Astrocyte of the spinal cord (primary cell): ENCODE measurements at regions not wholly inside any gene's neighbourhood (a gene's known extent, or its start where the extent isn't known, plus 50 kb on each side); places are given as distances from the start of the nearest gene placed in this dataset.

ENCODE experiments used
- DNase-seq: peaks from one replicate; pipeline ENCODE4 v3.0.0; 2011; ENCODE audit warnings: low read depth, low spot score
- H3K4me3 ChIP-seq: 2 replicates; pipeline ENCODE4 v1.5.1; 2011; ENCODE audit warnings: low read depth, mild to moderate bottlenecking, low read length, moderate library complexity
- in situ Hi-C: cut with HindIII; loops from 2 replicates; pipeline ENCODE4 v1.10.0; 2017; ENCODE audit warnings: low sequenced_read_pairs
- TF ChIP-seq, protein P1 (sequence below): IDR thresholded peaks from 2 replicates; pipeline ENCODE4 v1.5.1; 2012; ENCODE audit warnings: low read depth, mild to moderate bottlenecking, low read length, inconsistent platforms

DNA sequence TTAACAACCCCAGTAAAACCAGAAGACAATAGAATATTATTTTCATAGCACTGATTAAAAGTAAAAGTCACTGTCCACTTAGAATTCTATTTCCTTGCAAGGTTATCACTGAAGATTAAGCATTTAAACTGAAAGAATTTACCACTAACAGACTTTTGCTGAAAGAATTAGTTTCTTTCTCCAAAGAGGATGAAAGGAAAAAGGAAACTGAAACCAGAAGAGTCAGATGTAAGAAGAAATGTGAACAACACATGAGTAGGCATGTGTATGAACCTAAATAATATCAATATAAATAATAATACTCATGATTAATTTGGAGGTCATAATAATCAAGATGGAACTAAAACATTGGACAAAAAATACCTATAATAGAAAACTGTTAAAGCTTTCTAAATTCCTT is 82.4 kb upstream of the KLHL29 start:
- in situ Hi-C loops: no loop called here
- TF ChIP-seq, protein P1, sequence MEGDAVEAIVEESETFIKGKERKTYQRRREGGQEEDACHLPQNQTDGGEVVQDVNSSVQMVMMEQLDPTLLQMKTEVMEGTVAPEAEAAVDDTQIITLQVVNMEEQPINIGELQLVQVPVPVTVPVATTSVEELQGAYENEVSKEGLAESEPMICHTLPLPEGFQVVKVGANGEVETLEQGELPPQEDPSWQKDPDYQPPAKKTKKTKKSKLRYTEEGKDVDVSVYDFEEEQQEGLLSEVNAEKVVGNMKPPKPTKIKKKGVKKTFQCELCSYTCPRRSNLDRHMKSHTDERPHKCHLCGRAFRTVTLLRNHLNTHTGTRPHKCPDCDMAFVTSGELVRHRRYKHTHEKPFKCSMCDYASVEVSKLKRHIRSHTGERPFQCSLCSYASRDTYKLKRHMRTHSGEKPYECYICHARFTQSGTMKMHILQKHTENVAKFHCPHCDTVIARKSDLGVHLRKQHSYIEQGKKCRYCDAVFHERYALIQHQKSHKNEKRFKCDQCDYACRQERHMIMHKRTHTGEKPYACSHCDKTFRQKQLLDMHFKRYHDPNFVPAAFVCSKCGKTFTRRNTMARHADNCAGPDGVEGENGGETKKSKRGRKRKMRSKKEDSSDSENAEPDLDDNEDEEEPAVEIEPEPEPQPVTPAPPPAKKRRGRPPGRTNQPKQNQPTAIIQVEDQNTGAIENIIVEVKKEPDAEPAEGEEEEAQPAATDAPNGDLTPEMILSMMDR: no peak
- DNase-seq: no peak

DNA sequence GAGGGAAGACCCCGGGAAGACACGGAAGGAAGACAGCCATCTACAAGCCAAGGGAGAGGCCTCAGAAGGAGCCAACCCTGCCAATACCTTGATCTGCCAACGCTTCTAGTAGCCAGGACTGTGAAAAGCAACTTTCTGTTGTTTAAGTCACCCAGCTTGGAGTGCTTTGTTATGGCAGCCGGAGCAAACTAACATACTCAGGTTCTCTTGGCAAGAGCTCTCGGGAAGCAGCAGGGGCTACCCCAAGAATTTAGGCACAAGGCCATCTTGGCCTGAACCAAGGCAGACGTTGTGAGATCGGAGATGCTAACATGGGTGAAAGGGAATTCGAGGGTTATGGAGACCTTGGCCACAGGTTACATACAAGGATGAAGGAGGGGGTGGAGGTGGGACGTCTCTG is 78.6 kb upstream of the KLHL29 start:
- DNase-seq: no peak
- TF ChIP-seq, protein P1: no peak
- in situ Hi-C loops: no loop called here
- H3K4me3 ChIP-seq: no peak overlapping the region

More for the DNA sequence above, 82.4 kb upstream of the KLHL29 start:
- no peak overlapping the region for H3K4me3 ChIP-seq

DNA sequence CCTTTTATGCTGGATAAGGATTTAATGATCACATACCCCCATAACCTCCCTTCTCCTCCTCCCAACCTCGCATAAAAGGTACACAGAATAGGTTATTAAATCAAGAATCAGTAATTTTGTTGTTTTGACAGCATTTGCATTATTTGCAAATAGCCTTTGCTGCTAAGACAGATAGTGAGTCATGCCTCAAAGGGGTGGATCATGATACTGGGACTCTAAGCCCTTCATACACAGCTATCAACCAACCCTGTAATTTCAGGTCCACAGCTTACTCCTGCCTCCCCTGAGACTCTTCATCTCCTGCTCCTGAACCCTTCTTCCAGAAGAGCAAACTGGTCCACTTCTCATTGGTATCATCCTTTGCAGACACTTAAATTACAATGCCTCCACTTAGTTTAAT is 73.8 kb upstream of the KLHL29 start:
- in situ Hi-C loops: no loop called here
- TF ChIP-seq, protein P1: no peak
- no peak for DNase-seq
- no peak overlapping the region for H3K4me3 ChIP-seq

DNA sequence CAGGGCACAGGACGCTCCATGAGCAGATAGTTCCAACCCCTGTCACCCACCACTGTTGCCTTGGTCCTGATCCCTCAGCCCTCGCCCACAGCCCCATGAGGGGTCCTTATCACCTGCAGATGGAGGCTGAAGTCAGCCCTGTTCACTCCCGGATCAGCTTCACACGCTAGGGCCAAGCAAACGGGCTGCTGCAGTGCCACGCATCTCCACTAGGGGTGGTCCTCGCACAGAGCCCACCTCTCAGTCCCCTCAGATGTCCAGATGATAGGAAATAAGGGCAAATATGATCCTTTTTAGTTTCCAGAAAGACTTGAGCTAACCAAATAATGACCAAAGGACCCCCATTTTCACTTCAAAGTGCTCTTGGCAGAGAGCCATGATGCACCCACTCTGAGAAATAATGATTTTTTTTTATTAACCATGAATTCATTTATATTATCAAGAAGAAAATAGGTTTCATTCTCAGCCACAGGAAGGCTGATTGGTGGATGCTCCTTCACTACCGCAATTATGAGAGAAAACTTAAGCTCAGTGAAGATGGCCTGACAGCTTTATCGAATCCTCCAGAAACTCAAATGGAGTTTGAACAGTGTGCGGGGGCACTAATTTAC is 71.9 kb upstream of the KLHL29 start:
- TF ChIP-seq, protein P1: peak; percentile 78
- DNase-seq: no peak
- H3K4me3 ChIP-seq: no peak overlapping the region
- in situ Hi-C loops: no loop called here

DNA sequence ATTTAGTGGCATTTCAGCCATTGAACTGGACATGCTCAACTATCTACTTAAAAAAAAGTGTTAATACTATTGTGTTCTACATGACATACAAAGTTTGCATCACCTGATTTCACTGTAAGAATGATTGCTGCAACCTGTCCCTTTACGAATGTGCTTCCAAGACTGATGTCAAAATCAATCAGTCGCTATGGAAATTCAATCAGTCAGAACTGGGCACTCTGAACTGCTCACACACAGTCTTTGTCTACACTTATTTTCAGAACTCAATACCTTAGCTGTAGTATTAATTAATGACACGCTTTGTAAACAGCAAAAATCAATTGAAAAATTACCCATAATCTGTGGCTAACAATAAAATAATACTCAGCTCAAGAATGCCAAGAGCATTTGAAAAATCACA is 70.3 kb upstream of the KLHL29 start:
- H3K4me3 ChIP-seq: no peak overlapping the region
- no peak for DNase-seq
- TF ChIP-seq, protein P1: no peak
- in situ Hi-C loops: no loop called here

DNA sequence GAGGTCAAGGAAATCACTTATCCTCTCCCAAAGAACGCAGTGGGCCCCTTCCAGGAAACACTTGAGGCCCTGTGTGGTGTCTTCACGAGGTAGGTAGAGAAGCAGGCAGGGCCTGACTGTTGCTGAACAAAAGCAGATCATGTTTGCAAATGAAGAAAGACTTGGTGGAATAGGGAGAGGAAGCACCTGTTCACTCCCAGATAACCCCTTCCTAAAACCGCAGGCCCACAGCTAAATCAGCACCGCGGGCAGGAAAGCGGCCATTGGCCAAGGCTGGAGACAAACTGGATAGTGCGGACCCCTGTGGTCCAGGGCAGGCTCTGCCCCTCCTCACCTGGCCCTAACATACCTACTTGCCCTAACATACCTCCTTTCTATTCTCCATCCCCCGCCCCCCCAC is 64.9 kb upstream of the KLHL29 start:
- H3K4me3 ChIP-seq: no peak overlapping the region
- TF ChIP-seq, protein P1: no peak
- in situ Hi-C loops: no loop called here
- no peak for DNase-seq
